Right kidney (tissue), 1 donor: ENCODE measurements at regions not wholly inside any gene's neighbourhood (a gene's known extent, or its start where the extent isn't known, plus 50 kb on each side); places are given as distances from the start of the nearest gene placed in this dataset.
"Not testable (repeated sequence)": the region's sequence is repeated elsewhere in the genome, so short reads cannot be mapped to it uniquely, and the experiment has no call there.

Source experiments
- DNase-seq: peaks from one replicate; pipeline ENCODE4 v3.0.0-alpha.2; 2016

GRCh38 chr9:88875400-88876120 is 115.7 kb upstream of the S1PR3 start:
- DNase-seq = no peak

GRCh38 chr9:88880199-88880598 is 111.1 kb upstream of the S1PR3 start:
- no peak for DNase-seq

GRCh38 chr9:88884291-88884690 is 107.0 kb upstream of the S1PR3 start:
- not testable (repeated sequence) for DNase-seq

- DNase-seq = not testable (repeated sequence)
Measured at GRCh38 chr9:88886762-88887161, 104.5 kb upstream of the S1PR3 start.

- no peak for DNase-seq
Measured at GRCh38 chr9:88889386-88889785, 101.9 kb upstream of the S1PR3 start.

GRCh38 chr9:88890546-88890945 is 100.7 kb upstream of the S1PR3 start:
- no peak for DNase-seq

GRCh38 chr9:88891040-88891439 is 100.2 kb upstream of the S1PR3 start:
- DNase-seq = no peak

GRCh38 chr9:88892724-88893123 is 98.5 kb upstream of the S1PR3 start:
- no peak for DNase-seq

GRCh38 chr9:88897081-88897480 is 94.2 kb upstream of the S1PR3 start:
- DNase-seq = no peak

GRCh38 chr9:88898039-88898720 is 93.1 kb upstream of the S1PR3 start:
- DNase-seq = no peak

- no peak for DNase-seq
Measured at GRCh38 chr9:88905506-88905905, 85.8 kb upstream of the S1PR3 start.

- DNase-seq = no peak
Measured at GRCh38 chr9:88915916-88916315, 75.4 kb upstream of the S1PR3 start.

GRCh38 chr9:88916894-88917293 is 74.4 kb upstream of the S1PR3 start:
- no peak for DNase-seq

GRCh38 chr9:88917375-88917774 is 73.9 kb upstream of the S1PR3 start:
- DNase-seq = no peak

GRCh38 chr9:88918537-88918936 is 72.7 kb upstream of the S1PR3 start:
- not testable (repeated sequence) for DNase-seq

GRCh38 chr9:88920645-88921044 is 70.6 kb upstream of the S1PR3 start:
- no peak for DNase-seq

- no peak for DNase-seq
Measured at GRCh38 chr9:88922091-88922490, 69.2 kb upstream of the S1PR3 start.

- DNase-seq = no peak
Measured at GRCh38 chr9:88923092-88923491, 68.2 kb upstream of the S1PR3 start.

GRCh38 chr9:88923653-88924288 is 67.5 kb upstream of the S1PR3 start:
- no peak for DNase-seq

GRCh38 chr9:88925481-88925880 is 65.8 kb upstream of the S1PR3 start:
- DNase-seq = no peak

GRCh38 chr9:88926781-88927505 is 64.3 kb upstream of the S1PR3 start:
- no peak for DNase-seq

GRCh38 chr9:88927510-88927909 is 63.8 kb upstream of the S1PR3 start:
- no peak for DNase-seq

GRCh38 chr9:88930716-88931115 is 60.6 kb upstream of the S1PR3 start:
- no peak for DNase-seq
